Panc1 (cell line): ENCODE measurements at regions not wholly inside any gene's neighbourhood (a gene's known extent, or its start where the extent isn't known, plus 50 kb on each side); places are given as distances from the start of the nearest gene placed in this dataset.

Experiments
- ATAC-seq: fragments of 200-7000 bp; cut with Tn5 transposase; 2 replicates; pipeline ENCODE4 v1.9.1; 2020; ENCODE audit warnings: mild to moderate bottlenecking, moderate library complexity
- BruUV-seq: library from RNA; stranded (reverse); fragments of 400-500 nt; replicated peaks from 2 replicates; lab custom pipeline; 2021; lab: Mats Ljungman, UMichigan
- CTCF ChIA-PET: fragments of 300-600 bp; sonication (Branson Sonifier 250); formaldehyde crosslinking; loops from one replicate; lab custom pipeline; 2022; ENCODE audit warnings: antibody characterized with exemption; lab: Charles Lee
- POLR2A ChIA-PET: fragments of 300-600 bp; sonication (Branson Sonifier 250); formaldehyde crosslinking; loops from one replicate; lab custom pipeline; 2022; ENCODE audit warnings: antibody characterized with exemption; lab: Charles Lee
- DNase-seq: peaks from one replicate; pipeline ENCODE4 v3.0.0-alpha.2; 2010; ENCODE audit warnings: low read depth, low spot score
- H3K27ac ChIP-seq: 2 replicates; pipeline ENCODE4 v1.5.1; 2011; ENCODE audit warnings: mild to moderate bottlenecking, low read length, inconsistent platforms
- H3K27me3 ChIP-seq: fragments of 200-500 bp; sonication (Bioruptor generic); 2 replicates; pipeline ENCODE4 v1.6.0; 2014; ENCODE audit warnings: low read length, inconsistent platforms; ENCODE audit not compliant: control insufficient read depth, insufficient read depth
- H3K36me3 ChIP-seq: fragments of 200-500 bp; sonication (Bioruptor generic); 2 replicates; pipeline ENCODE4 v1.5.1; 2014; ENCODE audit warnings: inconsistent platforms, mild to moderate bottlenecking, low read length, moderate library complexity; ENCODE audit not compliant: control insufficient read depth, insufficient read depth
- H3K4me1 ChIP-seq: 2 replicates; pipeline ENCODE4 v1.5.1; 2011; ENCODE audit warnings: inconsistent platforms, mild to moderate bottlenecking, low read length, moderate library complexity; ENCODE audit not compliant: control insufficient read depth, insufficient read depth
- H3K4me3 ChIP-seq, 2 experiments: 2 replicates each; pipeline ENCODE4 v1.5.1; 2011 to 2012; ENCODE audit warnings: low read depth in 2 of 2, low read length in 2 of 2, mild to moderate bottlenecking in 2 of 2, inconsistent platforms in 1 of 2, moderate library complexity in 1 of 2
- H3K9me3 ChIP-seq: fragments of 200-500 bp; sonication (Bioruptor generic); 2 replicates; pipeline ENCODE4 v1.5.1; 2014; ENCODE audit warnings: low read depth, mild to moderate bottlenecking, inconsistent platforms, low read length, moderate library complexity; ENCODE audit not compliant: control insufficient read depth, insufficient read depth
- CTCF ChIP-seq: fragments of 450-650 bp; IDR thresholded peaks from 2 replicates; pipeline ENCODE4 v1.5.1; 2017; ENCODE audit warnings: mild to moderate bottlenecking
- POLR2AphosphoS5 ChIP-seq: IDR thresholded peaks from 2 replicates; pipeline ENCODE4 v1.6.1; 2012; ENCODE audit warnings: mild to moderate bottlenecking, low read depth, low read length, moderate library complexity
- REST ChIP-seq, 2 experiments: IDR thresholded peaks; 2 replicates each; pipeline ENCODE4 v1.6.1; 2011 to 2012; ENCODE audit warnings: low read depth in 2 of 2, control low read depth in 1 of 2, low read length in 1 of 2, mild to moderate bottlenecking in 1 of 2, moderate library complexity in 1 of 2; ENCODE audit not compliant: insufficient read depth in 1 of 2
- SIN3A ChIP-seq: IDR thresholded peaks from 2 replicates; pipeline ENCODE4 v1.6.1; 2012; ENCODE audit warnings: low read depth, mild to moderate bottlenecking, low read length, moderate library complexity, borderline replicate concordance; ENCODE audit not compliant: insufficient read depth
- TCF7L2 ChIP-seq: IDR thresholded peaks from 2 replicates; pipeline ENCODE4 v1.6.1; 2011; ENCODE audit warnings: mild to moderate bottlenecking, low read depth, low read length, inconsistent platforms
- in situ Hi-C: cut with HindIII; loops from 2 replicates; pipeline ENCODE4 v1.10.0; 2016; ENCODE audit warnings: low sequenced_read_pairs, low pct_unique_long_range_greater_than_20kb
- intact Hi-C: fragments of 100-400 bp; cut with micrococcal nuclease; formaldehyde crosslinking; loops from one replicate; pipeline ENCODE4 v1.10.0; 2022; ENCODE audit not compliant: unreplicated experiment

- Histone ChIP-seq H3K4me1 (no peaks in the 10 kb centered on the region), H3K9me3 (no peaks in the 10 kb centered on the region), H3K4me3 (no peak overlapping the region), H3K27ac (no peak overlapping the region), H3K36me3 (no peaks in the 10 kb centered on the region), H3K27me3 (no peaks in the 10 kb centered on the region)
- intact Hi-C loops: no loop called here
- ChIA-PET POLR2A (no interaction called here), CTCF (no interaction called here)
- in situ Hi-C loops: no loop called here
- DNase-seq: no peak
- BruUV-seq: no TSS peak
- TF ChIP-seq CTCF: no peak
- no peak for TF ChIP-seq POLR2AphosphoS5
- no peak for TF ChIP-seq TCF7L2
- TF ChIP-seq SIN3A: no peak
- TF ChIP-seq REST (IDR thresholded peaks at IDR 0.05; ENCODE audit: insufficient read depth in 1 of 2, low read depth in 2 of 2, low read length in 1 of 2): no peak
- no peak for ATAC-seq
Observed at GRCh38 chr2:125386074-125386473, 1269.9 kb upstream of the GYPC start.

- in situ Hi-C loops (no loop called here), intact Hi-C loops (no loop called here)
- Histone ChIP-seq H3K27me3 (no peaks in the 10 kb centered on the region), H3K4me3 (no peak overlapping the region), H3K27ac (no peak overlapping the region), H3K36me3 (no peaks in the 10 kb centered on the region), H3K9me3 (no peaks in the 10 kb centered on the region), H3K4me1 (no peaks in the 10 kb centered on the region)
- DNase-seq (no peak), ATAC-seq (no peak)
- ChIA-PET CTCF (no interaction called here), POLR2A (no interaction called here)
- TF ChIP-seq POLR2AphosphoS5 (no peak), TCF7L2 (no peak)
- BruUV-seq: no TSS peak
Observed at GRCh38 chr2:125397535-125398251, 1258.3 kb upstream of the GYPC start.

GRCh38 chr2:125398738-125399524 lies 1257.0 kb upstream of the GYPC start:
- ChIA-PET POLR2A (no interaction called here), CTCF (no interaction called here)
- TF ChIP-seq POLR2AphosphoS5 (no peak), REST (IDR thresholded peaks at IDR 0.05; ENCODE audit: insufficient read depth in 1 of 2, low read depth in 2 of 2, low read length in 1 of 2) (no peak), CTCF (no peak), SIN3A (no peak), TCF7L2 (no peak)
- BruUV-seq: no TSS peak
- H3K27ac ChIP-seq: no peak overlapping the region
- in situ Hi-C loops: no loop called here
- no peaks in the 10 kb centered on the region for H3K9me3 ChIP-seq
- H3K36me3 ChIP-seq: no peaks in the 10 kb centered on the region
- intact Hi-C loops: no loop called here
- no peak overlapping the region for H3K4me3 ChIP-seq
- ATAC-seq (no peak), DNase-seq (no peak)
- no peaks in the 10 kb centered on the region for H3K27me3 ChIP-seq
- H3K4me1 ChIP-seq: no peaks in the 10 kb centered on the region
